GM21737 (cell line): ENCODE measurements at regions not wholly inside any gene's neighbourhood (a gene's known extent, or its start where the extent isn't known, plus 50 kb on each side); places are given as distances from the start of the nearest gene placed in this dataset.

ENCODE experiments used
- ATAC-seq: cut with Tn5 transposase; IDR thresholded peaks from one replicate; pipeline ENCODE4 v1.9.1; 2021; ENCODE audit warnings: mild to moderate bottlenecking, moderate library complexity; ENCODE audit not compliant: unreplicated experiment

DNA sequence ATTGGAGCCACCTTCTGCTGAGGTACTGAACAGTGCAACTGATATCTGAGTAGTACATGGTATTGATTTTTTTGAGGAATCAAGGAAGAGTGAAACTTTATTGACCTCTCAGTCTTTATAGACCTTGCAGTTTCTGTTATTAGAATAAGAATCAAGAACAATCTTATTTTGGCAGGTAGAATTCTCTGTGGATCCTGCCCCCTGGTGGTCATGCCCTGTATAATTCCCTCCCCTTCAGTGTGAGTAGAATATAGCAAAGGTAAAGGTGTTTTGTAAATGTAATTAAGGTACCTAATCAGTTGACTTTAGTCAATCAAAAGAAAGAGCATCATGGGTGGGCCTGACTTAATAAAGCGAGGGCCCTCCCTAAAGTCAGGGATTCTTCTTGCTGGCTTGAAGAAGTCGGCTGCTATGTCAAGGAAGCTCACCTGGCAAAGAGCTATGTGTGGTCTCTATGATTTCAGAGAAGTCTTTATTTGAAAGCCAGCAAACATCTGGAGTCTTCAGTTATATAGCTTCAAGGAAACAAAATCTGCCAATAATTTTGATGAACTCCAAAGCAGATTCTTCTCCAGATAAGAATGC is 142.8 kb downstream of the LSM5 start:
- no peak for ATAC-seq

DNA sequence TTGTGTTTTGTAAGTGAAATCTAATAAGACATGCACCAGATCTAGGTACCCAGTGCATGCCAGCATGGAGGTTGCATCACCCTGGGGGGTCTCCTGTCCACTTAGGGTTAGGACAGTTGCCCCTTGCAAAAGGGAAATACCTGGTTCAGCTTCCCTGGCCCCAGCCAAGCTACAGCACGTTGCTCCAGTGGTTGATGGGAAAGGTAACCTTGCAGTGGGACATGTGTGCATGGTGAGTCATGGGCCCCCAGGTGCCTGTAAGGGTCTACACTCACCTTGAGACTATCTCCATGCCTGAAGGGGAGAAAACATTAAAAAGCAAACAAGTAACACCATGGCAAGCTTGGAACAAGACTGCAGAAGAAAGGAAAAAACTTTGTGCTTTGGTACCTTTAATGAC is 143.9 kb downstream of the LSM5 start:
- no peak for ATAC-seq

DNA sequence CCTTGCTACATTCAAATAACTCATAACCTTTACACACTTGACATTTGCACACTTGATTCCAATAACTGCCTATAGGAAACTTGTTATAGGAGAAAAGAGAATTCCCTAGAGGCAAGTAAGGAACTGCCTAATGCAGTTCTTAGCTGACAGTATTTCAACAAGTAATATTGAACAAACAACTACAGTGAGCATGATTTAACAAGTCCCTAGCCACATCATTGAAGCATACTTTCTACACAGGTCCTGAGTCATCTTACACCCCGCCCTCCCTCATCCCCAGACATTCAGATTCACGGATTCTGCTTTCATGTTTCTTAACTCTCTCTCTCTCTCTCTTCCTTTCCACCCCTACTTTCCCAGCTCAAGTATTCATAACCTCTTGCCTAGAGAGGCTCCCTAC is 153.5 kb downstream of the LSM5 start:
- no peak for ATAC-seq

DNA sequence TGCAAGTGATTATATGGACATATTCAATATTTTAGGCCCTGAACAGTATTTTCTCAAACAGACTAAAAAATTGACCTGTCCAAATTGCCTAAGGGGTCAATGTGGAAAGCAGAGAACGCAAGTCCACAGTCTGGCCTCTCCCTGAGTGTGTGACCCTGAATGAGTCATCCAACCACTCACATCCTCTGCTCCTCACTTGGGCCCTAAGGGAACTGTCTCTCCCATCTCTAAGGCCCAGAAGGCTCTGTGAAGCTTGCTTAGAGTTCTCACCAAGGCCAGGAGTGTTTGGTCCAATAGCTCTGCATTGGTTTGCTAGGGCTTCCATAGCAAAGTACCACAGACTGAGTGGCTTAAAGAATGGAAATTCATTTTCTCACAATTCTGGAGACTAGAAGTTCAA is 155.1 kb downstream of the LSM5 start:
- no peak for ATAC-seq

DNA sequence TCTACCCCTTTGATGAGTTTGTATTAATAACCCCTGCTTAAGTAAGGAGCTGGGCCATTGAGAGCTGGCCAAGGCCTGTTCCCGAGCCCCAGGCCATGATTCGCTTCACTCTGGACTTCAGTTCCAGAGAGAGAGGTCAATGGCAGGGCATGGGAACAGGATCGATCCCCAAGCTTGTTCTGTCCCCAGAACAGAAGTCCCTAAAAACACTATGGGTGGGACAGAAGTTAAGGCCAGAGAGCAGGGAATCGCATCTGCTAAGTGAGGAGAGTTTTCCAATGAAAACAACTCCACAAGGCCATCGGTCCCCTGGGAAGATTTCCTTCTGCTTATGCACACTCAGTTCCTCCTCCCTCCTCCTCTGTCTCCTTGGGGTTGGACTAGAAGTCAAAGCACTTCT is 159.6 kb downstream of the LSM5 start:
- ATAC-seq, result no peak

DNA sequence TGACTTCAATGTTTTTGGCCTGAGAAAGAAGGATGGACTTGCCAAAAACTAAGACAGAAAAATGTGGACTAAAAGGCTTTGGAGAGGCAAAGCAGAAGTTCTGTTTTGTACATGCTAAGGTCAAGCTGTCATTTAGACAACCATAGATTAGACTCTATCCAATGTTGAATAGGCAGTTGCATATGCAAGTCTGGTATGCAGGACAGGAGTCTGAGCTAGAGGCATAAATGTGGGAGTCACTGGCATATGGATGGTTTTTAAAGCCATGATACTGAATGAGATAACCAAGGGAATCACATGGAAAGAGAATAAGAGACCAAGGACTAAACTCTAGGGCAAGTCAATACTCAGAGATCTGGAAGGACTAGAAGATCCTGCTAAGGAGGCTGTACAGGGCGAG is 164.1 kb downstream of the LSM5 start:
- no peak for ATAC-seq

DNA sequence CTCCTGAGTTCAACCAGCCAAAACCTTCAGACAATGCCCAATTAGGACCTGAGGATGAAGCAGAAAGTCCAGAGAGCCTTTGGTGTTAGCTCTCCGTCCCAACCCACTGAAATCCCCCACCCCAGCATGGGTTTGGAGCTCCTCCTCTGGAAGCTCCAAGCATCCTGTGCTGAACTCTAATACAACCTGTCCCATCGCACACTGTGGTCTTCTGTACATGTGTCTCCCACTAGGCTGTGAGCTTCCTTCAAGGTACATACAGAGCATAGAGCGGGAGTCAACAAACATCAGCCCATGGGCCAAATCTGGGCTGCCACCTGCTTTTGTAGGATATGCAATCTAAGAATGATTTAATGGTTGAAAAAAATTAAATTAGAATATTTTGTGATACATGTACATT is 166.5 kb downstream of the LSM5 start:
- ATAC-seq, result no peak

DNA sequence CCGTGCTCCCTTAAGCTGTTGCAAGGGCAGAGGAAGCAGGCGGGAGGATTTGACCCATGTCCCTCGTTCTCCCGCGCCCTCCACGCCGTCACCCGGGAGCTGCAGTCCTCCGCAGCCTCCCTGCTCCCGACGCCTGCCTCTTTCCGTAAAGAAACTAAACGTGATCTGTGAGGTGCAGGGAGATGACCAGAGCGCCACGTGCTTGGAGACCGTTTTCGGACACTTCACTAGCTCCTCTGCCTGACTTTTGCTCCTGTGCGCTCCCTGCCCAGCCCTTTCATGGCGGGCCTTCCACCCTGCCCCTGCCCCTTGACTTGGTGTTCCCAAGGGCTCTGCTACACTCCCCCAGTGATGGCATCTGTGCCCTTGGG is 171.2 kb downstream of the LSM5 start:
- ATAC-seq, result no peak

DNA sequence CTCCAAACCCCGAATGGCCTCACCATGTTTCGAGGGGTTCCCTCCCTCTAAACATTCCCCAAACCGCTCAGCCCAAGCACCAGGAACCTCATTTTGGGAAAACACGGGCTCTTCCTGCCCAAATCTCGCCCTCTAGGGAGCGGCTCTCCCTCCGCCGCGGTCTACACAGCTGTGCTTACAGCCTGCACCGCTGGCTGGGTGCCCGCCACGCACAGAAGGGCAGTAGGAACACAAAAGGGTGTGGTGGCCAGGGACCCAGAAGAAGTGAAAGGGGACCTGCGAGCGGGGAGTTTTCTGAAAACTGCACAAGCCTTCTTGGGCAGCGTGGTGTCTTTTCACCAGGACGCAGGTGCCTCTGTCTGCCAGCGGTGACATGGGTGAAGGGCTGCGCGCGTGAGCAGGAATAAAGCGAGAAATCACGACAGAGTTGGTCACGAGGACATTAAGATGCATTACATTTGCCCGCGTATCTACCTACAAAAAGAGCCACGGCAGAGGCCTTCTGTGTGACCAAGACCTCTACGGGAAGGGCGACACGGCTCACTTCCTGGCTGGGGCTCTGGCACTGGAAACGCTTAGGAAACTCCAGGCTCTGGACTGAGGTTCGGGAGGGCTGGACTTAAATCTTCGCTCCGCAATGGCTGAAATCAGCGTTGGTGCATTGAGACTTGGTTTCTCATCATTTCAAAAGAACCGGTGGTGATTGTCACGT is 171.7 kb downstream of the LSM5 start:
- ATAC-seq, result no peak

DNA sequence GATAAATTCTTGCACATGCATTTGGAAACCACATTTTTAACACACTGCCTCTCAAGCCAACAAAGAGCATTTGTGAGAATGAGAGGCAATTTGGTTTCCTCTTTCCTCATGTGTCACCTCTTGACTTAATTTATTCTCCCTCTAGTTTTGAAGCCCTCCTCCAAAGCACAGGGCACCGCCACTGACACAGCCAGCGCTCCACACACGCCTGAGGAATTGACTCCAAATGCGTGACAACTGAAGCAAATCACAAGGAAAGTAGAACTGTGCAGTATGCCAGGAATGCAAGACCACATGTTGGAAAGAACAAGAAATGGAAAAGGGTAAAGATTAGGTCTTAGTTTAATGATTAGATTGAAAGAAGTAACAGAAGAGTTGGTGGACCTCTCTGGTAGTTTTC is 173.3 kb downstream of the LSM5 start:
- ATAC-seq, result no peak

DNA sequence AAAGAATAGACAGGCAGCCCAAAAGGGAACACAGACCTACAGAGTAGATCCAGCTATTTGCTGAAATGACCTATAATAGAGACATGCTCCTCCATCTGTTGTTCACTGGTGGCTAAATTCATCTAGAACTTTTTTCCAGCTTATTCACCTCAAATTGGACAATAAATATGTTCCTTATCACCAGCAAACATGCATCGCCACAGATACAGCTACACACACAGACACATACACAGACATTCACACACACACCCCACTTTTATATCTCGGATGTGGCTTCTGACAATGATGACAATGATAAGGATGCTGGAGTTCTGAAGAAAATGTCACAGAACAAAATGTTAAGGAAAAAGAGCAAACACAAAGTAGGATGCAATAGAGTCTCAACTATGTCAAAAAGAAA is 175.4 kb downstream of the LSM5 start:
- ATAC-seq, result no peak

DNA sequence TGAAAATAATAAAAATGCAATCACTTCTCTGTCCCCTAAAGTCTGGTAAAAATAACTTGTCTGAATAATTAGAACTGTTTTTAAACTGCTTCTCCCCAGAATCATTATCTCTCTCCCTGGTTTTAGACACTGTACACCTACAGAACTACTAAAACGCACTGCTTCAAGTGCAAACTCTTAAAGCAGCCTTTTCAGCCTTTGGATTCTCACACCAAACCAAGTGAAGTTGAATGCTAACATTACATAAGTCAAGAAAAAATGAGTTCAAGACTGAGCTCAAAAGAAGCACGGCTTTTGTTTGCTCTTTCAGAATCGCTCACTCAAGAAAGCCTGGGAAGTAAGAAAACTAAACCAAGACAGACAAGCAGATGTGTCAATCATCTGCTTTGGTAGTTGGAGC is 188.8 kb downstream of the LSM5 start:
- ATAC-seq, result no peak

DNA sequence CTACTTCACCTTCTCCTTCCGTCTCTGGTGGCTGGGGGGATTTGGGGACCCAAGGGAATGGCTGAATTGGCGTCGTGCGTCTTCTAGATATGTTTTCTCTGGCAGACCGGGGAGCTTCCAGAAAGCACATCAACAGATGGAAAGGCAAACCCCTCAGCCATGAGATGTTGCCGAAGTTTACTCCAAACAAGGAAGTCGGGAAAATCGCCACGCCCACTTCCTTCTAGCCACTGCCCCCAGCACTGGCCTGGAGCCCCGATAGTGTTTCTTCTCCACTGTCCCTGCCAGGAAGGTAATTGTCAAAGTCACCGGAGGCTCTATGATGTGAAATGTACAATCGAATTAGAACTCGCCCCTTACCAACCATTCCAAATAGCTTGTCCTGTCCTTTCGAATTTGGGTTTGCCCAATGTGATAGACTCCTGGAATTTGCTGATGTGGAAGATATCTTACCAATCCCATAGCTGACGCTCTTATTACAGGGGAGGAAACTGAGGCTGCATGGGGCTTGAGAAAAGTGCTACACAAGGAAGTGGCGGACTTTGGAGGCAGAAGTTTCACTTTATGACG is 191.0 kb downstream of the LSM5 start:
- ATAC-seq, result no peak

DNA sequence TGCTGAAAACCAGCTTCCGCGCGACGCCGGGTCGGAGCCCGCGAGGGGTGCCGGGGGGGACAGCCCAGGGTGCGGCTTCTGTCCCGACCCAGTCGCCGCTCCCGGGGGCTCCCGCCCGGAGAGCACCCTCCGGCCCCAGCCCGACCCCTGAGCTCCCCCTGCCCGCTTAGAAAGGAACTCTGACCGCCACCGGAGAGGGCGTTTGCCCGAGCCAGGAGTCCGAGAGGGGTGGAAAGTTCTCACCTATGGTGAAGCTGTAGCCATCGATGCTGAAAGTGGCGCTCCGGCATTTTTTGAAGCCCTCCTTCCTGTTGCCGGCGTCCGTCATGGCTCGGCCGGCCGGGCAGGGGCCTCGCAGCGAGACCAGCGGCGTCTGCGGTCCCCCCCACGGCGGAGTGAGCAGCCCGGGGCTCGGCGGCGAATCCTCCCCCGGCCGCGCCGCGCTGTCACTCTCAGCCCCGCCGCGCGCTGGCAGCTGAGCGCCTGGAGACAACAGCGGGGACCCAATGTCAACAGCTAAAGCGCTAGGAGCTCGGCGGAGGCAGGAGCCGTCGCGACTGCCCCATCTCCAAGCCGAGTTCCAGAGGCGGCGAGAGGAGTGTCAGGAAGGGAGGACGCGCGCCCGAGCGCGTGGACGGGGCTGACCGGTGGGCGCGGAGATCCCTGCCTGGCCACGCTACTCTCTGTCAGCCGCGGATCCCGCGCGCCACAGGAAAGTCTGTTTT is 191.6 kb downstream of the LSM5 start:
- ATAC-seq, result no peak

DNA sequence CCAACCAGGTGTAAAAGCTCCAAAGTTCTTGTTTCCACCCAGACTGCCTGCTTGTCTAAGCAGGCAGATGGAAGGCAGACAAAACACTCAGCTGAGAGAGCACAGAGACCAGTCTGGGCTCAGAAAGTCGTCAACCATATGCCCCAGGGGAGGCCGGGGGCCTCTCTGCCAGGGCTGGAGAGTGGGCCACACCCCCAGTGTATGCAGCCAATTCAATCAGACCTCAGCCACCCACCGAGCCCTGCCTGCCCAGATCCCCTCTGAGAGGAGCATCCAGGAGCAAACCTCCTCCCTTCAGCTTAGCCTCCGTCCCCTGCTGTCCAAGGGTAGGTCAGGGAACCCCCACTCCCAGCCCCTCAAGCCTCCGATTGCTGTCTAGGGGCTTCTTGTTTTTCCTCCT is 196.3 kb downstream of the LSM5 start:
- ATAC-seq, result no peak

DNA sequence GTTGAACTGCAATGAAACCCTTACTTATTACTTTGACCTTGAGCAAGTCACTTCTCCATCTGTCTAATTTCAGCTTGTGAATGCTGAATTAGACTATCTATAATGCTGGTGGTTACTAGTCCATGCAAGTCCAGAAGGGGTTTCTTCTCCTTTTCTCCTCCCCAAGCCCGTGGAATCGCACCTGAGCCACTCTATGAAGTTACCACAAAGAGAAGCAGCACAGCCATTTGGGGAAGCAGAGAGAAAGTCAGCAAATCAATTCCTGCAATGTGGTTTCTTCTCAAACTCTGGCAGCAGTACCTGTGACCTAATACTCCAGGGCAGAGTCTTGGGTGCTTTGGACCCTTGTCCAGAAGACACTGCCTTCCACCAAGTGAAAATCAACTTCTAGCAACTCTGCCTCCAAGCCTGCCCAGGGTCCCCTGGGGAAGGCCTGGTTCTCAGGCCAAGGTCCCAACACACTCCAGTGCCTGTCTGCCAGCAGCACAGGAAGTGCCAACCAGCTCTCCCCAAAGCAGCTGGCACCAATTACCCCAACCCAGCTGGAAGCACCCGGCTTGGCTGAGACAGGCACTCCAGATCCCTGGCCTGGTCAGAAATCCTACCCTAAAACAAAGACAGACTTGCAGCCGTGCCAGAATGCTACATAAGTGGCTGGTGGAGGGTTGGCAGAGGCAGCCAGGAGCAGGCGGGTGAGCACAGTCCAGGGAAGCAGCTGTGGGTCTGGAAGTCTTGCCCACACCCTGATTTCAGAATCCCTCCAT is 200.3 kb downstream of the LSM5 start:
- no peak for ATAC-seq

DNA sequence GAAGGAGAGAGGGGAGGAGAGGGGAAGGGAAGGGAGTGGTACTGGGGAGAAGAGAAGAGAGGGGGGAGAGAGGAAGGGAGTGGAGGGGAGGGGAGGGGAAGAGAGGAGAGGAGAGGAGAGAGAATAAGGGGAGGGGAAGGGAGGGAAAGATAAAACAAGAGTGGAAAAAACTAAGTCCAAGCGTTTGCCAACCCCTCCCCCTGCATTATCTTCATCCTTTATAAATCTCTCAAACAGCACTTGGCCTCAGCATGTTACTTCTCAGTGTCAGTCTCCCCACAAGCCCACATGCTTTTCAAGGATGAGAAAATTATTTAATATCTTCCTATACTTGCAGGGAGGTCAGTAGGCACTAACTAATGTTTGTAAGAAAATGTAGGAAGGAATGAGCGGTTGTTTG is 204.5 kb downstream of the LSM5 start:
- ATAC-seq, result no peak

DNA sequence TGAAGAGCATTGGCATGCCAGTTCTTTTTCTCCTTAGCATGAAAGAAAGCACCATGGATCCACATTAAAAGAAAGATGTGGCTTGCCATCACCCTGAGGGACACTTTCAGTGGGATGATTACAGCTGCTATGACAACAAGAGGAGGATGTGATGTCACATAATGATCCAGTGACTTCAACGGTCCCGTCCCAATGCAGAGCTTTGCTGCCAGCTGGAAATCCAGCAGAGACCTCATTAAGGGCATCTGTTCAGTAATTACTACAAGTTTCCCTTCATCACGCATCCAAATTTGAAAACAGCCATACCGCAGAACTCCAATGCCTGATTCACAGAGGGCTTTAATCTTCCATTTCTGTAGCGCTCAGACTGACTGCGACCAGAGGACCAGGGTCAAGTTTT is 206.6 kb downstream of the LSM5 start:
- no peak for ATAC-seq

DNA sequence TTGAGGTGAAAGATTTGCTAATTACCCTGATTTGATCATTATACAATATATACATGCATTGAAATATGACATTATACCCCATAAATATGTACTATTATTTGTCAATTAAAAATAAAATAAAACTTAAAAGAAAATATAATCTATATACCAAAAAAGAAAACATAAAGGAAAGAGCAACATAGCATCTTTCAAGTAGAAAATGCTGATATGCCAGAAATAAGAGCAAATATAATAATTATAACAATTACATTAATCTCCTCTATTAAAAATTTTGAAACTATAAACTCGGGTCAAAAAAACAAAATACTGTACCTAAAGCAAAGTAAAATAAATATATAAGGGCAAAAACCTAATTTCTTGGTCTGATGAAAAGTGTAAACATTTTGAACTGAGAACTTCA is 209.3 kb upstream of the PDE1C start:
- no peak for ATAC-seq

DNA sequence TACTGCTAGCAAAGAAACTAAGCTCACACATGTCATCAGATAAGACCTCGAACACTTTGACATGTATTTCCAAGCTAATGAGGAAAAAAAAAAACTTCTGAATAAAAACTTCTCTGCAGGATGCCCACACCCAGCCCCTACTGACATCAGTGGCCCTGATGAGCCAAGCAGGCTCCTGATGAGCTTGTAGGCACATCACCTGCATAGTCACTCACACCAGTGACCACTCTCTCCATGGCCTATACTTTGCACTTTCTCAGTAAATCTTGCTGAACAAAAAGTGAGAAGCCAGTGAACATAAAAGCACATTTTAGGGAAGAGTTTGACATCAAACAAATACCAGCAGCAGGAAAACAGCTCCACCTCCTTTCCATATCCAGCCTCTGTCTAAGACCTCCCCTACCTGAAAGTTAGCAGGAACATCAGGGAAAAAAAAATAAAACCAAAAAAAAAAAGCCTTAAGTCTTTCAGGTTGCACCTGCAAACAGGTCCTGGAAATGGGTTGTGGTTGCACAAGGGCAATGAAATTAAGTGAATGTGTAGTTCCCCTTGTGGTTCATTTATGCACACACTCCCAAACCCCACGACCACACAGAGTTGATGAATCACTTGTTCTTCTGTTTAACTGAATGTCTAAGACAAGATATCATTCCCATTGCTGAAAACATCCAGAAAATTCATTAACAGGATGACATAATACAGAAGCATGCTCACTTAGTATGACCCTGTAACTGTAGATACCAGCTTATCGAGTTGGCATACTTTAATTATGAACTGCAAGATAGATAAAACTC is 205.2 kb upstream of the PDE1C start:
- peak; percentile 57 for ATAC-seq

DNA sequence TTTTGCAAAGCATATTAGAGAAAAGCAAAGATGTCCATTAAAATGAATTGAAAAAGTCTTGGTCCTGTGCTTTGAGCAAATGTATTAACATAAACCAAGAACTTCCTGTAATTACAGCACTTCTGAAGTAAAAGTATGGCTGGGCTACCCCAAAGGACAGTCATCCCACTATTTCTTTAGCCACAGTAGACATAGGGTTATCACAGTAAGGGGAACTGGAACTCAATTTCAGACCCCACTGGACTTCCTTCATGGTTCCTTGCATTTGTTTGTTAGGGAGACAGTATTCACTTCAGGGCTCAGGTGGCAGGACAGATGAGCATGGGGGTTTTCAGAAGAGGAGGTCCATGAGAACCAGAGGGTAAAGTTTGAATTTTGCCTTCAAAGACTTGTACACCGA is 203.1 kb upstream of the PDE1C start:
- ATAC-seq, result no peak
